ENCODE measurements at regions not wholly inside any gene's neighbourhood (a gene's known extent, or its start where the extent isn't known, plus 50 kb on each side); places are given as distances from the start of the nearest gene placed in this dataset.

DNA sequence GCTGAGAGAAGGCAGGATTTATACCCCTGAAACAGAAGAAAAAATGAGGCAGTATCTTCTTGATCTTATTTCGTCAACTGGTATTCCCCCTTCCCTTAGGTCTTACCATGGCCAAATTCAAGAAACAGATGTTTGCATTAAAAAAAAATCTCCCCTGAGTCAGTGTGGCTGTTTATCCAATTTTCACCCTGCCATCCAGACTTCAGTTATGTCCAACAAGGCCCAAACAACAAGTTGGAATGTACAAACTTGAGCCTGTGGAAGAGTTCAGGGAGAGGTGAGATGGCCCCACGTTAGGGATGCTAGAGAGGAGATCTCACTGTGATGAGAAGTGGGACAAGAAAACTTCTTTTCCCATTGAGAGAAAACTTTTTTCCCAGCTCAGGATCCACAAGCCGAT lies 147.2 kb upstream of the PROX1 start:
- H3K27me3 ChIP-seq (ENCODE audit: control insufficient read depth, insufficient read depth, low read length), result no peaks in the 10 kb centered on the region
- DNase-seq, result no peak
- no peak overlapping the region for H2BK20ac ChIP-seq (ENCODE audit: low read depth, low read length)
- H2BK5ac ChIP-seq (ENCODE audit: low read depth, low read length, poor library complexity, severe bottlenecking), result no peak overlapping the region
- no peak overlapping the region for H3K56ac ChIP-seq (ENCODE audit: extremely low read depth, insufficient read depth, low read length)
- H3K9me3 ChIP-seq (ENCODE audit: control insufficient read depth, insufficient read depth, low read length), result 0 out of 2 replicates have a peak, but pooled peaks cover 1% of the 10 kb centered on the region
- no peaks in the 10 kb centered on the region for H3K36me3 ChIP-seq (ENCODE audit: control insufficient read depth, insufficient read depth, low read length)
- H3K4me2 ChIP-seq (ENCODE audit: low read depth, low read length), result no peak overlapping the region
- no peak overlapping the region for H2BK120ac ChIP-seq (ENCODE audit: low read depth, low read length)
- intact Hi-C loops (cut with micrococcal nuclease), result no loop called here
- no peaks in the 10 kb centered on the region for H3K9me1 ChIP-seq (ENCODE audit: insufficient read depth, low read length)
- H3K79me1 ChIP-seq (ENCODE audit: low read depth in 1 of 2, low read length in 2 of 2), result no peaks in the 10 kb centered on the region
- POLR2A ChIA-PET (ENCODE audit: unreplicated experiment), result no interaction called here
- no peak overlapping the region for H3K4ac ChIP-seq (ENCODE audit: low read depth, low read length)
- H3K18ac ChIP-seq (ENCODE audit: low read depth, low read length), result no peak overlapping the region
- H4K20me1 ChIP-seq (ENCODE audit: insufficient read depth, low read length), result no peaks in the 10 kb centered on the region
- no peak for ATAC-seq (ENCODE audit: low read depth)
- H3K27ac ChIP-seq (ENCODE audit: insufficient read depth, low read length), result no peak overlapping the region
- H3K14ac ChIP-seq (replicated peaks; ENCODE audit: low read depth, low read length), result no peak overlapping the region
- CTCF ChIA-PET, result no interaction called here
- no peak overlapping the region for H4K91ac ChIP-seq (ENCODE audit: insufficient read depth, low read depth, low read length)
- H2BK15ac ChIP-seq (ENCODE audit: low read depth, low read length), result no peak overlapping the region
- WGBS, 2 experiments (ENCODE audit: extremely low coverage in 2 of 2, insufficient read length in 1 of 2), result 20% methylated on average over 1 of the region's 3 CpGs; no CpG with 5 or more reads in 1 of the 2 experiments
- H4K5ac ChIP-seq (ENCODE audit: low read depth, low read length), result no peak overlapping the region
- no peak overlapping the region for H2AFZ ChIP-seq (replicated peaks; ENCODE audit: low read length, poor library complexity)
- no peak overlapping the region for H2AK9ac ChIP-seq (replicated peaks; ENCODE audit: low read depth, low read length, poor library complexity)
- no peak overlapping the region for H3K9ac ChIP-seq (ENCODE audit: low read depth, low read length)
- no peak overlapping the region for H3K4me3 ChIP-seq (ENCODE audit: insufficient read depth, low read depth, low read length)
- H3K4me1 ChIP-seq (ENCODE audit: control insufficient read depth, insufficient read depth, low read length), result no peaks in the 10 kb centered on the region
- H2AK5ac ChIP-seq (ENCODE audit: low read depth, low read length), result no peak overlapping the region
- H4K8ac ChIP-seq (ENCODE audit: low read depth in 2 of 2, low read length in 2 of 2), result no peak overlapping the region
- no peak for TF ChIP-seq MAZ (IDR thresholded peaks at IDR 0.05; ENCODE audit: borderline replicate concordance, low read depth, low read length)
- TF ChIP-seq, protein P1, sequence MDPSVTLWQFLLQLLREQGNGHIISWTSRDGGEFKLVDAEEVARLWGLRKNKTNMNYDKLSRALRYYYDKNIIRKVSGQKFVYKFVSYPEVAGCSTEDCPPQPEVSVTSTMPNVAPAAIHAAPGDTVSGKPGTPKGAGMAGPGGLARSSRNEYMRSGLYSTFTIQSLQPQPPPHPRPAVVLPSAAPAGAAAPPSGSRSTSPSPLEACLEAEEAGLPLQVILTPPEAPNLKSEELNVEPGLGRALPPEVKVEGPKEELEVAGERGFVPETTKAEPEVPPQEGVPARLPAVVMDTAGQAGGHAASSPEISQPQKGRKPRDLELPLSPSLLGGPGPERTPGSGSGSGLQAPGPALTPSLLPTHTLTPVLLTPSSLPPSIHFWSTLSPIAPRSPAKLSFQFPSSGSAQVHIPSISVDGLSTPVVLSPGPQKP (IDR thresholded peaks at IDR 0.05; ENCODE audit: borderline replicate concordance, low read depth, low read length), result no peak
- no peak for TF ChIP-seq NFE2L2 (IDR thresholded peaks at IDR 0.05; ENCODE audit: low read depth, low read length)
- no peak for TF ChIP-seq SMC3 (IDR thresholded peaks at IDR 0.05; ENCODE audit: low read depth, low read length)
- TF ChIP-seq FOS (IDR thresholded peaks at IDR 0.05; ENCODE audit: low read depth, low read length), result no peak
- no peak for TF ChIP-seq POLR2A (IDR thresholded peaks at IDR 0.05; ENCODE audit: low read depth, low read length)
- TF ChIP-seq MXI1 (IDR thresholded peaks at IDR 0.05; ENCODE audit: borderline replicate concordance, low read depth, low read length), result no peak
- no peak for TF ChIP-seq BHLHE40 (IDR thresholded peaks at IDR 0.05; ENCODE audit: low read depth, low read length)
- TF ChIP-seq, protein P2, sequence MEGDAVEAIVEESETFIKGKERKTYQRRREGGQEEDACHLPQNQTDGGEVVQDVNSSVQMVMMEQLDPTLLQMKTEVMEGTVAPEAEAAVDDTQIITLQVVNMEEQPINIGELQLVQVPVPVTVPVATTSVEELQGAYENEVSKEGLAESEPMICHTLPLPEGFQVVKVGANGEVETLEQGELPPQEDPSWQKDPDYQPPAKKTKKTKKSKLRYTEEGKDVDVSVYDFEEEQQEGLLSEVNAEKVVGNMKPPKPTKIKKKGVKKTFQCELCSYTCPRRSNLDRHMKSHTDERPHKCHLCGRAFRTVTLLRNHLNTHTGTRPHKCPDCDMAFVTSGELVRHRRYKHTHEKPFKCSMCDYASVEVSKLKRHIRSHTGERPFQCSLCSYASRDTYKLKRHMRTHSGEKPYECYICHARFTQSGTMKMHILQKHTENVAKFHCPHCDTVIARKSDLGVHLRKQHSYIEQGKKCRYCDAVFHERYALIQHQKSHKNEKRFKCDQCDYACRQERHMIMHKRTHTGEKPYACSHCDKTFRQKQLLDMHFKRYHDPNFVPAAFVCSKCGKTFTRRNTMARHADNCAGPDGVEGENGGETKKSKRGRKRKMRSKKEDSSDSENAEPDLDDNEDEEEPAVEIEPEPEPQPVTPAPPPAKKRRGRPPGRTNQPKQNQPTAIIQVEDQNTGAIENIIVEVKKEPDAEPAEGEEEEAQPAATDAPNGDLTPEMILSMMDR (conservative IDR thresholded peaks at IDR 0.05; ENCODE audit: low read depth, low read length), result no peak
- TF ChIP-seq RCOR1 (IDR thresholded peaks at IDR 0.05; ENCODE audit: insufficient replicate concordance, low read length), result no peak
- no peak for TF ChIP-seq RAD21 (IDR thresholded peaks at IDR 0.05; ENCODE audit: low read length)
- TF ChIP-seq MAFK (IDR thresholded peaks at IDR 0.05; ENCODE audit: low read depth, low read length), result no peak
- TF ChIP-seq CHD1 (IDR thresholded peaks at IDR 0.05; ENCODE audit: low read depth, low read length), result no peak
- TF ChIP-seq, protein P3, sequence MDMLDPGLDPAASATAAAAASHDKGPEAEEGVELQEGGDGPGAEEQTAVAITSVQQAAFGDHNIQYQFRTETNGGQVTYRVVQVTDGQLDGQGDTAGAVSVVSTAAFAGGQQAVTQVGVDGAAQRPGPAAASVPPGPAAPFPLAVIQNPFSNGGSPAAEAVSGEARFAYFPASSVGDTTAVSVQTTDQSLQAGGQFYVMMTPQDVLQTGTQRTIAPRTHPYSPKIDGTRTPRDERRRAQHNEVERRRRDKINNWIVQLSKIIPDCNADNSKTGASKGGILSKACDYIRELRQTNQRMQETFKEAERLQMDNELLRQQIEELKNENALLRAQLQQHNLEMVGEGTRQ (IDR thresholded peaks at IDR 0.05; ENCODE audit: low read depth, low read length), result no peak
- TF ChIP-seq RFX5 (IDR thresholded peaks at IDR 0.05; ENCODE audit: low read depth, low read length), result no peak
- no peak for TF ChIP-seq CEBPB (IDR thresholded peaks at IDR 0.05; ENCODE audit: low read depth, low read length)
- dilution Hi-C loops (cut with HindIII; ENCODE audit: low sequenced_read_pairs, unreplicated experiment), result no loop called here
- H3K23ac ChIP-seq (ENCODE audit: low read depth, low read length), result no peak overlapping the region
- in situ Hi-C loops (cut with MboI; ENCODE audit: low sequenced_read_pairs), result no loop called here
- BruUV-seq (replicated peaks), result no TSS peak

Measured in IMR-90 (cell line).